HepG2 (cell line): ENCODE measurements at regions not wholly inside any gene's neighbourhood (a gene's known extent, or its start where the extent isn't known, plus 50 kb on each side); places are given as distances from the start of the nearest gene placed in this dataset.

Experiments used
- ATAC-seq: fragments of 200-7000 bp; cut with Tn5 transposase; 3 replicates; pipeline ENCODE4 v1.9.1; 2020; ENCODE audit warnings: mild to moderate bottlenecking, moderate library complexity
- BruUV-seq: library from RNA; stranded (reverse); fragments of 400-500 nt; replicated peaks from 2 replicates; lab custom pipeline; 2021; lab: Mats Ljungman, UMichigan
- CTCF ChIA-PET: fragments of 300-600 bp; formaldehyde crosslinking; extraction: SDS; loops from one replicate; lab custom pipeline; 2021; ENCODE audit warnings: low total read pairs, inconsistent platforms, low intra/inter-chr PET ratio; lab: Yijun Ruan, JAX
- POLR2A ChIA-PET: fragments of 350-600 bp; sonication (Branson Sonifier 250); formaldehyde crosslinking; loops from one replicate; lab custom pipeline; 2020; ENCODE audit warnings: antibody characterized with exemption, inconsistent platforms; lab: Yijun Ruan, JAX
- DNase-seq: peaks from one replicate; pipeline ENCODE4 v3.0.0-alpha.2; 2015; ENCODE audit warnings: low spot score
- FAIRE-seq: peaks from 3 replicates; lab custom pipeline; 2011; peaks lifted over from hg19 to GRCh38; lab: Jason Lieb, UNC
- H2AFZ ChIP-seq: one replicate; pipeline ENCODE4 v1.6.1; 2011; ENCODE audit warnings: low read length, inconsistent platforms
- H3K27ac ChIP-seq: fragments of 300-600 bp; 3 replicates; pipeline ENCODE4 v1.8.0; 2011; ENCODE audit warnings: mixed run types, mild to moderate bottlenecking, mixed read lengths, low read length, inconsistent platforms; ENCODE audit not compliant: insufficient read depth; ENCODE audit errors: extremely low read length
- H3K27me3 ChIP-seq, 2 experiments: fragments of 200-600 bp in 1 of 2; 2 replicates in 1 of 2; 3 replicates in 1 of 2; pipeline versions ENCODE4 v1.6.0 to v1.8.0; 2011; ENCODE audit warnings: low read length in 2 of 2, mild to moderate bottlenecking in 2 of 2, moderate library complexity in 2 of 2, inconsistent platforms in 1 of 2; ENCODE audit not compliant: insufficient read depth in 2 of 2, control insufficient read depth in 1 of 2
- H3K36me3 ChIP-seq, 2 experiments: fragments of 200-600 bp in 1 of 2; replicated peaks in 1 of 2; 2 replicates in 1 of 2; 3 replicates in 1 of 2; pipeline versions ENCODE4 v1.5.1 to v1.8.0; 2011; ENCODE audit warnings: low read length in 2 of 2, inconsistent platforms in 1 of 2; ENCODE audit not compliant: insufficient read depth in 2 of 2, control insufficient read depth in 1 of 2
- H3K4me1 ChIP-seq: 2 replicates; pipeline ENCODE4 v1.5.1; 2012; ENCODE audit warnings: low read length, inconsistent platforms; ENCODE audit not compliant: insufficient read depth
- H3K4me2 ChIP-seq: 2 replicates; pipeline ENCODE4 v1.6.0; 2011; ENCODE audit warnings: low read depth, low read length, inconsistent platforms
- H3K4me3 ChIP-seq, 3 experiments: fragments of 200-600 bp in 1 of 3; sonication (generic), shearing (Covaris generic) in 1 of 3; replicated peaks in 1 of 3; 2 replicates each; pipeline ENCODE4 v1.5.1; 2011 to 2016; ENCODE audit warnings: low read length in 3 of 3, inconsistent platforms in 2 of 3, low read depth in 2 of 3, mild to moderate bottlenecking in 2 of 3, control low read depth in 1 of 3, mixed read lengths in 1 of 3; ENCODE audit not compliant: insufficient read depth in 1 of 3
- H3K79me2 ChIP-seq: one replicate; pipeline ENCODE4 v1.6.1; 2011; ENCODE audit warnings: low read length, inconsistent platforms; ENCODE audit not compliant: insufficient read depth
- H3K9ac ChIP-seq: 2 replicates; pipeline ENCODE4 v1.6.0; 2011; ENCODE audit warnings: mild to moderate bottlenecking, low read depth, low read length, inconsistent platforms; ENCODE audit not compliant: insufficient read depth
- H3K9me3 ChIP-seq: 2 replicates; pipeline ENCODE4 v1.5.1; 2012; ENCODE audit warnings: mild to moderate bottlenecking, low read length
- H4K20me1 ChIP-seq: 2 replicates; pipeline ENCODE4 v1.6.0; 2011; ENCODE audit warnings: inconsistent platforms, mild to moderate bottlenecking, low read length, moderate library complexity; ENCODE audit not compliant: insufficient read depth
- DMAP1 ChIP-seq: IDR thresholded peaks from 2 replicates; pipeline ENCODE4 v1.6.1; 2016
- MAZ ChIP-seq, 2 experiments: sonication (generic) in 1 of 2; formaldehyde crosslinking in 1 of 2; IDR thresholded peaks; 2 replicates each; pipeline versions ENCODE4 v1.5.0 to v1.6.1; 2012 to 2020; ENCODE audit warnings: low read depth in 2 of 2, mild to moderate bottlenecking in 2 of 2, borderline replicate concordance in 1 of 2, improper control_type of control experiment in 1 of 2, low read length in 1 of 2, missing genetic modification reagents in 1 of 2, moderate library complexity in 1 of 2
- NCOA5 ChIP-seq: sonication (generic); formaldehyde crosslinking; IDR thresholded peaks from 2 replicates; pipeline ENCODE4 v1.4.0; 2020; ENCODE audit warnings: missing genetic modification reagents
- NFATC3 ChIP-seq: sonication (generic); formaldehyde crosslinking; IDR thresholded peaks from 2 replicates; pipeline ENCODE4 v1.5.1; 2020; ENCODE audit warnings: mild to moderate bottlenecking, missing genetic modification reagents
- NKX3-1 ChIP-seq: sonication (generic); formaldehyde crosslinking; IDR thresholded peaks from 2 replicates; pipeline ENCODE4 v1.5.0; 2020; ENCODE audit warnings: missing genetic modification reagents
- ZBTB20 ChIP-seq: sonication (generic); formaldehyde crosslinking; IDR thresholded peaks from 2 replicates; pipeline ENCODE4 v1.8.1; 2023; ENCODE audit warnings: missing genetic modification reagents, low read depth, mild to moderate bottlenecking, borderline replicate concordance
- ZNF547 ChIP-seq: sonication (generic); formaldehyde crosslinking; IDR thresholded peaks from 2 replicates; pipeline ENCODE4 v1.5.1; 2020; ENCODE audit warnings: mild to moderate bottlenecking, missing genetic modification reagents
- WGBS: methylation state at CpG from one replicate; pipeline ENCODE4 v1.1.6; 2017; ENCODE audit warnings: low lambda C conversion rate; 5-methylcytosine and 5-hydroxymethylcytosine counted together
- in situ Hi-C: cut with HindIII; loops from 2 replicates; pipeline ENCODE4 v1.10.0; 2017; ENCODE audit warnings: low pct_unique_long_range_greater_than_20kb; ENCODE audit not compliant: extremely low pct_ligation_motif_present
- intact Hi-C: fragments of 100-400 bp; cut with micrococcal nuclease; formaldehyde crosslinking; loops from one replicate; pipeline ENCODE4 v1.10.0; 2022; ENCODE audit not compliant: unreplicated experiment
- TF ChIP-seq, protein P1 (sequence below): sonication (generic); formaldehyde crosslinking; conservative IDR thresholded peaks from 2 replicates; pipeline ENCODE4 v1.4.0; 2020; ENCODE audit warnings: missing genetic modification reagents
- TF ChIP-seq, protein P2 (sequence below): sonication (generic); formaldehyde crosslinking; IDR thresholded peaks from 2 replicates; pipeline ENCODE4 v1.4.0; 2020; ENCODE audit warnings: mild to moderate bottlenecking, missing genetic modification reagents, borderline replicate concordance
- TF ChIP-seq, protein P3 (sequence below): IDR thresholded peaks from 2 replicates; pipeline ENCODE4 v1.6.1; 2016; ENCODE audit warnings: missing biosample characterization, missing genetic modification reagents, low read depth
- TF ChIP-seq, protein P4 (sequence below): sonication (generic); formaldehyde crosslinking; IDR thresholded peaks from 2 replicates; pipeline ENCODE4 v1.5.0; 2020; ENCODE audit warnings: mild to moderate bottlenecking, missing genetic modification reagents
- TF ChIP-seq, protein P5 (sequence below): sonication (generic); formaldehyde crosslinking; IDR thresholded peaks from 2 replicates; pipeline ENCODE4 v1.5.1; 2020; ENCODE audit warnings: mild to moderate bottlenecking, missing genetic modification reagents

DNA sequence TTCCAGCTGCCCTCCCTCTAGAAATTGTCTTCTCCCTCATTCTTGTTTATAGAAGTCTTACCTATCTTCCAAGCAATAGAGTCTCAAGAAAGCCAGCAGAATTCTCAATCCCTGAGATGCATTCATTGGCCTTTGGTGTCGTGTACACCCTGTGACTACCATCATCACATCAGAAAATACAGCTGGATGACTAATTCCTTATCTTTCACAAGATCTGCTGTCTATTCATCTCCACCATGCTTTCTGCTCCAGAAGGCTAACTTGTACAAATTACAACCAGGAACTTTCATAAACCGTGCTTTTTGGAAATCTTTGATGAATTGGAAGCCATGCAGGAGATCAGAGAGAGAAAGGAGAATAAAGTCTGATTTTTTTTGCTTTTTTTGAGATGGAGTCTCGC, 1062.9 kb upstream of the GHITM start:
- intact Hi-C loops (no loop called here), in situ Hi-C loops (no loop called here)
- DNase-seq (no peak), FAIRE-seq (no peak), ATAC-seq (no peak)
- ChIA-PET CTCF (no interaction called here), POLR2A (no interaction called here)
- Histone ChIP-seq H3K27me3 (no peaks in the 10 kb centered on the region), H3K9me3 (peaks cover 79% of the 10 kb centered on the region), H3K4me3 (no peak overlapping the region), H3K4me1 (no peaks in the 10 kb centered on the region), H3K27ac (no peak overlapping the region), H3K36me3 (no peaks in the 10 kb centered on the region), H3K9ac (no peak overlapping the region), H4K20me1 (no peaks in the 10 kb centered on the region), H3K79me2 (no peaks in the 10 kb centered on the region), H3K4me2 (no peak overlapping the region), H2AFZ (no peak overlapping the region)
- BruUV-seq, result no TSS peak
- WGBS, result 4% methylated on average over 3 of the region's 3 CpGs
- TF ChIP-seq MAZ (IDR thresholded peaks at IDR 0.05; ENCODE audit: borderline replicate concordance, low read depth, low read length), result no peak
- no peak for TF ChIP-seq MAZ (CRISPR knock-in tag; IDR thresholded peaks at IDR 0.05; ENCODE audit: low read depth)
- TF ChIP-seq, protein P1, sequence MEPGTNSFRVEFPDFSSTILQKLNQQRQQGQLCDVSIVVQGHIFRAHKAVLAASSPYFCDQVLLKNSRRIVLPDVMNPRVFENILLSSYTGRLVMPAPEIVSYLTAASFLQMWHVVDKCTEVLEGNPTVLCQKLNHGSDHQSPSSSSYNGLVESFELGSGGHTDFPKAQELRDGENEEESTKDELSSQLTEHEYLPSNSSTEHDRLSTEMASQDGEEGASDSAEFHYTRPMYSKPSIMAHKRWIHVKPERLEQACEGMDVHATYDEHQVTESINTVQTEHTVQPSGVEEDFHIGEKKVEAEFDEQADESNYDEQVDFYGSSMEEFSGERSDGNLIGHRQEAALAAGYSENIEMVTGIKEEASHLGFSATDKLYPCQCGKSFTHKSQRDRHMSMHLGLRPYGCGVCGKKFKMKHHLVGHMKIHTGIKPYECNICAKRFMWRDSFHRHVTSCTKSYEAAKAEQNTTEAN (CRISPR knock-in tag), result no peak
- no peak for TF ChIP-seq ZNF547 (CRISPR knock-in tag)
- TF ChIP-seq, protein P2, sequence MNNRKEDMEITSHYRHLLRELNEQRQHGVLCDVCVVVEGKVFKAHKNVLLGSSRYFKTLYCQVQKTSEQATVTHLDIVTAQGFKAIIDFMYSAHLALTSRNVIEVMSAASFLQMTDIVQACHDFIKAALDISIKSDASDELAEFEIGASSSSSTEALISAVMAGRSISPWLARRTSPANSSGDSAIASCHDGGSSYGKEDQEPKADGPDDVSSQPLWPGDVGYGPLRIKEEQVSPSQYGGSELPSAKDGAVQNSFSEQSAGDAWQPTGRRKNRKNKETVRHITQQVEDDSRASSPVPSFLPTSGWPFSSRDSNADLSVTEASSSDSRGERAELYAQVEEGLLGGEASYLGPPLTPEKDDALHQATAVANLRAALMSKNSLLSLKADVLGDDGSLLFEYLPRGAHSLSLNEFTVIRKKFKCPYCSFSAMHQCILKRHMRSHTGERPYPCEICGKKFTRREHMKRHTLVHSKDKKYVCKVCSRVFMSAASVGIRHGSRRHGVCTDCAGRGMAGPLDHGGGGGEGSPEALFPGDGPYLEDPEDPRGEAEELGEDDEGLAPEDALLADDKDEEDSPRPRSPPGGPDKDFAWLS (CRISPR knock-in tag), result no peak
- TF ChIP-seq DMAP1 (CRISPR knock-in tag), result no peak
- TF ChIP-seq ZBTB20, result no peak
- no peak for TF ChIP-seq NFATC3 (CRISPR knock-in tag)
- no peak for TF ChIP-seq NKX3-1
- TF ChIP-seq, protein P3, sequence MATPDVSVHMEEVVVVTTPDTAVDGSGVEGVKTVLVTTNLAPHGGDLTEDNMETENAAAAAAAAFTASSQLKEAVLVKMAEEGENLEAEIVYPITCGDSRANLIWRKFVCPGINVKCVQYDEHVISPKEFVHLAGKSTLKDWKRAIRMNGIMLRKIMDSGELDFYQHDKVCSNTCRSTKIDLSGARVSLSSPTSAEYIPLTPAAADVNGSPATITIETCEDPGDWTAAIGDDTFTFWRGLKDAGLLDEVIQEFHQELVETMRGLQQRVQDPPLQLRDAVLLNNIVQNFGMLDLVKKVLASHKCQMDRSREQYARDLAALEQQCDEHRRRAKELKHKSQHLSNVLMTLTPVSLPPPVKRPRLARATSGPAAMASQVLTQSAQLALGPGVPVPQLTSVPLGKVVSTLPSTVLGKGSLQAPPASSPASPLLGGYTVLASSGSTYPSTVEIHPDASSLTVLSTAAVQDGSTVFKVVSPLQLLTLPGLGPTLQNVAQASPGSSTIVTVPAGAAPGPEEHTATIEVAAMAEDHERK (CRISPR knock-in tag), result no peak
- TF ChIP-seq, protein P4, sequence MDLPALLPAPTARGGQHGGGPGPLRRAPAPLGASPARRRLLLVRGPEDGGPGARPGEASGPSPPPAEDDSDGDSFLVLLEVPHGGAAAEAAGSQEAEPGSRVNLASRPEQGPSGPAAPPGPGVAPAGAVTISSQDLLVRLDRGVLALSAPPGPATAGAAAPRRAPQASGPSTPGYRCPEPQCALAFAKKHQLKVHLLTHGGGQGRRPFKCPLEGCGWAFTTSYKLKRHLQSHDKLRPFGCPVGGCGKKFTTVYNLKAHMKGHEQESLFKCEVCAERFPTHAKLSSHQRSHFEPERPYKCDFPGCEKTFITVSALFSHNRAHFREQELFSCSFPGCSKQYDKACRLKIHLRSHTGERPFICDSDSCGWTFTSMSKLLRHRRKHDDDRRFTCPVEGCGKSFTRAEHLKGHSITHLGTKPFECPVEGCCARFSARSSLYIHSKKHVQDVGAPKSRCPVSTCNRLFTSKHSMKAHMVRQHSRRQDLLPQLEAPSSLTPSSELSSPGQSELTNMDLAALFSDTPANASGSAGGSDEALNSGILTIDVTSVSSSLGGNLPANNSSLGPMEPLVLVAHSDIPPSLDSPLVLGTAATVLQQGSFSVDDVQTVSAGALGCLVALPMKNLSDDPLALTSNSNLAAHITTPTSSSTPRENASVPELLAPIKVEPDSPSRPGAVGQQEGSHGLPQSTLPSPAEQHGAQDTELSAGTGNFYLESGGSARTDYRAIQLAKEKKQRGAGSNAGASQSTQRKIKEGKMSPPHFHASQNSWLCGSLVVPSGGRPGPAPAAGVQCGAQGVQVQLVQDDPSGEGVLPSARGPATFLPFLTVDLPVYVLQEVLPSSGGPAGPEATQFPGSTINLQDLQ (CRISPR knock-in tag), result no peak
- TF ChIP-seq, protein P5, sequence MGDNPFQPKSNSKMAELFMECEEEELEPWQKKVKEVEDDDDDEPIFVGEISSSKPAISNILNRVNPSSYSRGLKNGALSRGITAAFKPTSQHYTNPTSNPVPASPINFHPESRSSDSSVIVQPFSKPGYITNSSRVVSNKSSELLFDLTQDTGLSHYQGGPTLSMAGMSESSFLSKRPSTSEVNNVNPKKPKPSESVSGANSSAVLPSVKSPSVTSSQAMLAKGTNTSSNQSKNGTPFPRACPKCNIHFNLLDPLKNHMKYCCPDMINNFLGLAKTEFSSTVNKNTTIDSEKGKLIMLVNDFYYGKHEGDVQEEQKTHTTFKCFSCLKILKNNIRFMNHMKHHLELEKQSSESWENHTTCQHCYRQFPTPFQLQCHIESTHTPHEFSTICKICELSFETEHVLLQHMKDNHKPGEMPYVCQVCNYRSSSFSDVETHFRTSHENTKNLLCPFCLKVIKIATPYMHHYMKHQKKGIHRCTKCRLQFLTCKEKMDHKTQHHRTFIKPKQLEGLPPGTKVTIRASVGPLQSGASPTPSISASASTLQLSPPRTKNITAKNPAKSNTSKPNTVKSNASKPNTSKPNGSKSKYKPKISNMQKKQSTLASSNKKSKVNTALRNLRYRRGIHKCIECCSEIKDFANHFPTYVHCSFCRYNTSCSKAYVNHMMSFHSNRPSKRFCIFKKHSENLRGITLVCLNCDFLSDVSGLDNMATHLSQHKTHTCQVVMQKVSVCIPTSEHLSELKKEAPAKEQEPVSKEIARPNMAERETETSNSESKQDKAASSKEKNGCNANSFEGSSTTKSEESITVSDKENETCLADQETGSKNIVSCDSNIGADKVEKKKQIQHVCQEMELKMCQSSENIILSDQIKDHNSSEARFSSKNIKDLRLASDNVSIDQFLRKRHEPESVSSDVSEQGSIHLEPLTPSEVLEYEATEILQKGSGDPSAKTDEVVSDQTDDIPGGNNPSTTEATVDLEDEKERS (CRISPR knock-in tag), result no peak
- no peak for TF ChIP-seq NCOA5
- TF ChIP-seq, all 625 proteins: peak for 0
